Activated naive CD8-positive, alpha-beta T cell treated with anti-CD3 and anti-CD28 coated beads for 36 hours (primary cell): ENCODE measurements at regions not wholly inside any gene's neighbourhood (a gene's known extent, or its start where the extent isn't known, plus 50 kb on each side); places are given as distances from the start of the nearest gene placed in this dataset.

Experiments used
- DNase-seq: peaks from one replicate; pipeline ENCODE4 v3.0.0; 2021
- H3K27ac Mint-ChIP-seq: one replicate; pipeline ENCODE4 v1.8.0; 2022; ENCODE audit warnings: mild to moderate bottlenecking, moderate library complexity, mixed read lengths
- H3K27me3 Mint-ChIP-seq: one replicate; pipeline ENCODE4 v1.8.0; 2022; ENCODE audit warnings: mild to moderate bottlenecking, mixed read lengths
- H3K36me3 Mint-ChIP-seq: one replicate; pipeline ENCODE4 v1.8.0; 2021; ENCODE audit warnings: mild to moderate bottlenecking, mixed read lengths
- H3K4me1 Mint-ChIP-seq: one replicate; pipeline ENCODE4 v1.8.0; 2021; ENCODE audit warnings: mixed read lengths
- H3K4me3 Mint-ChIP-seq: one replicate; pipeline ENCODE4 v1.8.0; 2022; ENCODE audit warnings: mild to moderate bottlenecking, moderate library complexity, mixed read lengths
- H3K9me3 Mint-ChIP-seq: one replicate; pipeline ENCODE4 v1.8.0; 2022; ENCODE audit warnings: mixed read lengths

GRCh38 chr2:84040281-84040680 lies 418.8 kb downstream of the SUCLG1 start:
- Mint-ChIP-seq H3K4me1 (no peaks in the 10 kb centered on the region), H3K9me3 (no peaks in the 10 kb centered on the region), H3K36me3 (no peaks in the 10 kb centered on the region), H3K4me3 (no peak overlapping the region), H3K27me3 (peaks cover 9% of the 10 kb centered on the region), H3K27ac (no peak overlapping the region)
- no peak for DNase-seq

GRCh38 chr2:84038866-84039265 lies 420.2 kb downstream of the SUCLG1 start:
- H3K4me1 Mint-ChIP-seq, result no peaks in the 10 kb centered on the region
- H3K9me3 Mint-ChIP-seq, result no peaks in the 10 kb centered on the region
- peaks cover 4% of the 10 kb centered on the region for H3K27me3 Mint-ChIP-seq
- no peaks in the 10 kb centered on the region for H3K36me3 Mint-ChIP-seq
- no peak overlapping the region for H3K4me3 Mint-ChIP-seq
- DNase-seq, result no peak
- no peak overlapping the region for H3K27ac Mint-ChIP-seq

GRCh38 chr2:84033347-84033974 lies 425.6 kb downstream of the SUCLG1 start:
- Mint-ChIP-seq H3K36me3 (no peaks in the 10 kb centered on the region), H3K9me3 (no peaks in the 10 kb centered on the region), H3K4me3 (no peak overlapping the region), H3K4me1 (peaks cover 2% of the 10 kb centered on the region), H3K27ac (no peak overlapping the region), H3K27me3 (no peaks in the 10 kb centered on the region)
- no peak for DNase-seq

- no peaks in the 10 kb centered on the region for H3K9me3 Mint-ChIP-seq
- H3K4me3 Mint-ChIP-seq, result no peak overlapping the region
- peaks cover 2% of the 10 kb centered on the region for H3K4me1 Mint-ChIP-seq
- H3K27ac Mint-ChIP-seq, result no peak overlapping the region
- H3K36me3 Mint-ChIP-seq, result no peaks in the 10 kb centered on the region
- DNase-seq, result no peak
- no peaks in the 10 kb centered on the region for H3K27me3 Mint-ChIP-seq
These were observed 427.6 kb downstream of the SUCLG1 start for GRCh38 chr2:84031312-84032050.

- Mint-ChIP-seq H3K27ac (no peak overlapping the region), H3K27me3 (no peaks in the 10 kb centered on the region)
These were observed 429.0 kb downstream of the SUCLG1 start for GRCh38 chr2:84029903-84030575.

GRCh38 chr2:84026818-84027217 lies 432.3 kb downstream of the SUCLG1 start:
- no peaks in the 10 kb centered on the region for H3K9me3 Mint-ChIP-seq
- no peak overlapping the region for H3K4me3 Mint-ChIP-seq
- H3K27ac Mint-ChIP-seq, result no peak overlapping the region
- H3K36me3 Mint-ChIP-seq, result no peaks in the 10 kb centered on the region
- no peaks in the 10 kb centered on the region for H3K4me1 Mint-ChIP-seq
- H3K27me3 Mint-ChIP-seq, result peaks cover 8% of the 10 kb centered on the region
- DNase-seq, result no peak

More at GRCh38 chr2:84029903-84030575, 429.0 kb downstream of the SUCLG1 start:
- Mint-ChIP-seq H3K36me3 (no peaks in the 10 kb centered on the region), H3K4me3 (no peak overlapping the region), H3K4me1 (peaks cover 2% of the 10 kb centered on the region), H3K9me3 (no peaks in the 10 kb centered on the region)
- no peak for DNase-seq

GRCh38 chr2:84022810-84023431 lies 436.2 kb downstream of the SUCLG1 start:
- Mint-ChIP-seq H3K4me1 (no peaks in the 10 kb centered on the region), H3K27me3 (peaks cover 8% of the 10 kb centered on the region), H3K36me3 (no peaks in the 10 kb centered on the region), H3K9me3 (no peaks in the 10 kb centered on the region), H3K4me3 (no peak overlapping the region), H3K27ac (no peak overlapping the region)
- no peak for DNase-seq

- H3K4me1 Mint-ChIP-seq, result no peaks in the 10 kb centered on the region
- no peaks in the 10 kb centered on the region for H3K36me3 Mint-ChIP-seq
- H3K4me3 Mint-ChIP-seq, result no peak overlapping the region
- H3K27ac Mint-ChIP-seq, result no peak overlapping the region
- DNase-seq, result no peak
- no peaks in the 10 kb centered on the region for H3K9me3 Mint-ChIP-seq
- H3K27me3 Mint-ChIP-seq, result no peaks in the 10 kb centered on the region
These were observed 442.1 kb downstream of the SUCLG1 start for GRCh38 chr2:84017010-84017409.

- no peaks in the 10 kb centered on the region for H3K27me3 Mint-ChIP-seq
- H3K4me1 Mint-ChIP-seq, result no peaks in the 10 kb centered on the region
- no peaks in the 10 kb centered on the region for H3K9me3 Mint-ChIP-seq
- no peak for DNase-seq
- no peaks in the 10 kb centered on the region for H3K36me3 Mint-ChIP-seq
- H3K4me3 Mint-ChIP-seq, result no peak overlapping the region
- H3K27ac Mint-ChIP-seq, result no peak overlapping the region
These were observed 442.9 kb downstream of the SUCLG1 start for GRCh38 chr2:84016183-84016582.

- H3K4me3 Mint-ChIP-seq, result no peak overlapping the region
- peaks cover 10% of the 10 kb centered on the region for H3K27me3 Mint-ChIP-seq
- no peak for DNase-seq
- no peak overlapping the region for H3K27ac Mint-ChIP-seq
- peaks cover 2% of the 10 kb centered on the region for H3K9me3 Mint-ChIP-seq
- H3K4me1 Mint-ChIP-seq, result no peaks in the 10 kb centered on the region
- H3K36me3 Mint-ChIP-seq, result no peaks in the 10 kb centered on the region
These were observed 461.2 kb downstream of the SUCLG1 start for GRCh38 chr2:83997889-83998288.

GRCh38 chr2:83994633-83995179 lies 464.4 kb downstream of the SUCLG1 start:
- no peaks in the 10 kb centered on the region for H3K36me3 Mint-ChIP-seq
- H3K27ac Mint-ChIP-seq, result no peak overlapping the region
- no peak overlapping the region for H3K4me3 Mint-ChIP-seq
- H3K27me3 Mint-ChIP-seq, result peaks cover 6% of the 10 kb centered on the region
- no peaks in the 10 kb centered on the region for H3K9me3 Mint-ChIP-seq
- no peaks in the 10 kb centered on the region for H3K4me1 Mint-ChIP-seq
- no peak for DNase-seq

- no peaks in the 10 kb centered on the region for H3K9me3 Mint-ChIP-seq
- peaks cover 6% of the 10 kb centered on the region for H3K27me3 Mint-ChIP-seq
- H3K27ac Mint-ChIP-seq, result no peak overlapping the region
- H3K4me3 Mint-ChIP-seq, result no peak overlapping the region
- no peak for DNase-seq
- H3K36me3 Mint-ChIP-seq, result no peaks in the 10 kb centered on the region
- no peaks in the 10 kb centered on the region for H3K4me1 Mint-ChIP-seq
These were observed 465.0 kb downstream of the SUCLG1 start for GRCh38 chr2:83993873-83994632.

- H3K4me1 Mint-ChIP-seq, result no peaks in the 10 kb centered on the region
- no peaks in the 10 kb centered on the region for H3K9me3 Mint-ChIP-seq
These were observed 467.1 kb downstream of the SUCLG1 start for GRCh38 chr2:83991992-83992391.

GRCh38 chr2:83990636-83991035 lies 468.4 kb downstream of the SUCLG1 start:
- no peaks in the 10 kb centered on the region for H3K27me3 Mint-ChIP-seq
- H3K27ac Mint-ChIP-seq, result no peak overlapping the region
- H3K4me1 Mint-ChIP-seq, result no peaks in the 10 kb centered on the region
- H3K4me3 Mint-ChIP-seq, result no peak overlapping the region
- no peaks in the 10 kb centered on the region for H3K36me3 Mint-ChIP-seq
- no peak for DNase-seq
- H3K9me3 Mint-ChIP-seq, result peaks cover 4% of the 10 kb centered on the region

More at GRCh38 chr2:83991992-83992391, 467.1 kb downstream of the SUCLG1 start:
- H3K4me3 Mint-ChIP-seq, result no peak overlapping the region
- no peak overlapping the region for H3K27ac Mint-ChIP-seq
- no peak for DNase-seq
- H3K36me3 Mint-ChIP-seq, result no peaks in the 10 kb centered on the region
- H3K27me3 Mint-ChIP-seq, result no peaks in the 10 kb centered on the region
